NCI-H2227 (cell line): ENCODE measurements at regions not wholly inside any gene's neighbourhood (a gene's known extent, or its start where the extent isn't known, plus 50 kb on each side); places are given as distances from the start of the nearest gene placed in this dataset.

Source experiments
- DNase-seq: peaks from one replicate; lab custom pipeline; 2025; ENCODE audit not compliant: unreplicated experiment; lab: John Stamatoyannopoulos, UW

DNA sequence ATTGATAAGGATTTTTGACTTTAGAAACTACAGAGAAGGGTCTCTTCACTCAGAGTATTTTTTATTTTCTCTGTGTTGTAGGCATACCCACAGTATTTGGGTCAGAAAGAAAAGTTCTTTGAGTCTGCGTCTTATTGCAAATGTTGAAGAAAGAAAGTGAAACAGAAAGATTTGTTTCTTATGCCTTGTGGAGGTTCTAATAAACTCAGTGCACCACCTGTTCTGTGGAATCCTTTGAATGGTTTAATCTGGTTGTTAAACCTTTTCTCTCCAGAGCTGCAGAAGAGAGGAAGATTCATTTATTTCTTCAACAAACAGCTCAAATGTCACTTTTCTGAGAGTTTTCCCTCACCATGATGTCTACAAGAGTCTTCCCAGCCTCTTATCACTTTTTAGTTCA, 146.6 kb upstream of the PLEKHG7 start:
- no peak for DNase-seq

GRCh38 chr12:92554158-92555073, 148.4 kb upstream of the PLEKHG7 start:
- DNase-seq = no peak

DNA sequence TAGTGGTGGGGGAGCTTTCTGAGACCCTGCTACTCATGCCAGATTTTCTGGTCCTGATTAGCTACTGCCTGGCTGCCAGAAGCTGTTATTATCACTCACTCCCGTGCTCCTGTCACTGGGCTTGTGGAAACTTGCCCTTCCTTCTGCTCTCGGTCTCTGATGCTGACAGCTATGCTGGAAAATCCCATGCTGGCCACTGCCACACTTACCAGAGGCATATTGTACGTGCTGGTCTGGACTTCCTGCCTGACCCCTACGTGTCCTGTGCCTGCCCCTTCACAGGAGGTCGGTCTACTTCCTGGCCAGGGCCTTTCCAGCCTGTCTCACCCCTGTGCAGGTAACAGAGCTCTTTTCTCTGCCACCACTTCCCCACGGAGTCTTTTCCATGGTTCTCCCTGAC, 149.4 kb upstream of the PLEKHG7 start:
- DNase-seq = peak; percentile 25

DNA sequence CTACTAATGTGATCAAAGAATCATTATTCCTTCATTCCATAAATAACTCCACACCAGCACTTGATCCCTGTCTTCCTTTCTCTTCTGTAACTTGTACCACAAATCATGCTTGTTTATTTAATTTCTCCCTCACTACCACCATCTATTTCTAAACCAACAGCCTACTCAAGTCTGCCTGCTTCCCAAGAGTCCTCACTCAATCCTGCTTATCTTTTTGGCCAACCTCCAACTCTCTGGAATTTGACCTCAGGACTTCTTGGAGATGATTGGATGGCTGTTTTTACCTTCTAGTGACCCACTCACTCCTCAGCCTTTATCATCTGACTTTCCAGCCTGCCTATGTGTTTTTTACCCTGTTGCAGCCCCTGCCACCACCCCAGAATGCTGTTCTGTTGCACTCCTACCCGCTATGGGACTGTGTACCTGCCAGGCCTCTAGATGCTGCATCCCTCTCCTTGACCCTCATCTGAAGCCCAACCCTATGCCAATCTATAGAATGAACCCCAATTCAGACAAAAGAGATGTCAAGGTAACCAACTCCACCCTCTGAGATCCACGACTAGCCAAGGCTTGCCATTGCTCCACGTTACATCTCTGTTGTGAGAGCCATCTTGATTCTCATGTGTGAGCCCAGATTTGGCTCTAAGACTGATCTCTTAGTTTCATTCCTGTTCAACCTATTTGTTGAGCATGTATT, 150.2 kb upstream of the PLEKHG7 start:
- no peak for DNase-seq

DNA sequence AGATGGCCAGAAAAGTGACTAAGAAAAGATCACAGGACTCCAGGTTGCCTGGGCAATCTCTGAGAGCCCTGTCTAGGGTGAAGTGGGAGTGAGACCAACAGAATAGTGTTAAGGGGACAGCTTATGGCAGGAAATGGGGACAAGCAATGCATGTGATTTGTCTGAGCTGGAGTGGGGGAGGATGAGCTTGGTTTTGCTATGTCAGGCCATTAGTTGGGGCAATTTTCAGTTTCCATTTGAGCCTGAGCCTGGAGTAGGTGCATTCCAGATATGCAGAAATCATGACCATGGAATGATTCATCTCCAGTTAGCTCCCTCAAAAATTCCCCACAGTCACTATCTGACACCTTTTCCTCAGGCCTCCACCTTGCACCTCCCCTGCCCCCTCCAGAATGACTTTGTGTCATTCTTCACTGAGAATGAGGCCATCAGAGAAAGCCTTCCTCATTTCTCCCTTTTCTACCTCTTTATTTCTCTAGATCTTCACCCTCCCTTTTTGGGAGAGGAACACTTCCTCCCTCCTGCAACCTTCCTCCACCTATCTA, 150.9 kb upstream of the PLEKHG7 start:
- DNase-seq = no peak

DNA sequence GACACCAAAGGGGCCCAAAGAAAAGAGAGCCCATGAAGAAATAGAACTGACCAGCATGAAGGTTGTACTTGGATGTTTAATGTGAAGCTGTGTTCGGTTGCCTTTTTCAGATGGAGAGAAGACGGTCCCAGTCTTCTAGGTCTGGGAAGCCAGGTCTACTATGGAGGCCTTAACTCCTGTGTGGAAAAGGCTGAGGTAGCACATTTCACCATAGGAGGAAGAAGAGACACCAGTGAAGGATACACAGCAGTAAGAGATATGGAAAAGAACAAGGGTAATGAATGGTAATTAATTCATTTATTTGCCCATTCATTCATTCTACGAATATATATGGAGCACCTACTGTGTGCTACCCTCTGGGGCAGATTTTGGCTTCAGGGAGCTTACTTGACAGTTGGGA, 151.6 kb upstream of the PLEKHG7 start:
- no peak for DNase-seq

DNA sequence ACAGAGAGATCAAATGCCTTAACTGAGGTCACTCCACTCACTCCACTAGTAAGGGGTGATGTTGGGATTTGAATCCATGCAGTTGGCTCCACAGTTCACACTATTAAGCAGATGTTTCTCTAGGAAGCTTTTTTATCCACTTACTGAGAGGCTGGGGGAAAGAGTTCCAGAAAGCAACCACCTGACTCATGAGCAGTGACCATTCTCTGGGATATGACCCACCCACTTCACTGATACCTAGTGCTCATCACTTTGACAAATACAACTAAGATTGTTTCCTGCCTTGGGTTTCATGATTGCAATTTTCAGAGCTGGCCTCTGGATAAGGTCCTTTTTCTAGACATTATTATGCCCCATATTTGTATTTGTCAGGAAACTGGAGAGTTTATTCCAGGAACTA, 152.1 kb upstream of the PLEKHG7 start:
- DNase-seq = no peak

GRCh38 chr12:92550254-92550653, 152.5 kb upstream of the PLEKHG7 start:
- DNase-seq = no peak

GRCh38 chr12:92549516-92549915, 153.3 kb upstream of the PLEKHG7 start:
- DNase-seq = no peak

DNA sequence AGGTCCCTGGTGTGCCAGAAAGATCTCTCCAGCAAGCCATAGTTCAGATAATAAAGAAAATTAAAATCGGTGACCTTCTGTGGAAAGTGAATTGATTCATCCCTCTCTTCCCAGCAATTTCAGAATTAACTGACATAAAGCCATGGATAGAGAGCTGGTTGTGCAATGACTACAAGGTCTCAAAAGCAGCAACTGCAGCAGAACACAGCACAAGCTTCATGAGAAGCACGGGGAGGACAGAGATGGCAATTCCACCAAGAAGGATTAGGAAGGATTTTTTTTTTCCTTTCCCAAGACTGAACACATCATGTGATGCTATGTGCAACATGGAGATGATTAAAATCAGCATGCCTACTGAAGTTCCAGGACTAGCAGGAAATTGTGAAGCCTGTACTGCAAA, 154.9 kb upstream of the PLEKHG7 start:
- DNase-seq = no peak

DNA sequence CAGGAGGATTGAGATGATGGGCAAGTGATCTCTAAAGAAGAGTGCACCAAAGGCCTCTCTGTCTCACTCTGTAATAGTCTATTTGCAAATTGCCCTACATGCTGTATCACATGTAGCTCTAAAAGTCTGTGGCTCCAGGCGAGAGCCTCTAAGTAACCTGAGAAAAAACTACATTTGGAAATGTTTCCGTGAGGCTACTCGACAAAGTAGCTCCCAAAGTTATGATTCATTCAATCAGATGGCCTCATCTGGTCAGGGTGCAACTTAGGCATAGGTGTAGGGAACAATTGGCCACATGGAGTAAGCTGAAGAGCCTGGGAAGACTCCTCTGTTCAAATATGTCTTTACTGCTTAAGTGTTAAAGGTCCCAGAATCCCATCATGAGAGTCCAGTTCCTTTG, 155.4 kb upstream of the PLEKHG7 start:
- no peak for DNase-seq

- peak; percentile 50 for DNase-seq
Observed at GRCh38 chr12:92546635-92547348, 156.0 kb upstream of the PLEKHG7 start.

DNA sequence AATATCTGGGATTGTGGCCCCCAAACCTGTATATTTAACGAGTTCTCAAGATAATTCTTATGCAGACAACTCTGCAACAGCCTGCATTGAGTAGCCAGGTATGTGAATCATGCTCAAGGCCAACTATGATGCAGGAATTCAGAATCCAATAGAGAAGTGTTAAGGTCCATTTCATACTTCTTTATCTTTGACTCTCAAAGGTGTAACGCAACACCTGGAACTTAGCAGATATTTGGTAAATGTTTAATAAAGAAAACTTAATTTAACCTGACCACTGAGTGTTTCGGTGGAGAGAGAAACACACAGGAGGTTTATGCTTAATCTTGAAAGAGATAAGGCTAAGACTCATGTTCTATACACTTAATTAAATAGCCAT, 156.5 kb upstream of the PLEKHG7 start:
- no peak for DNase-seq

DNA sequence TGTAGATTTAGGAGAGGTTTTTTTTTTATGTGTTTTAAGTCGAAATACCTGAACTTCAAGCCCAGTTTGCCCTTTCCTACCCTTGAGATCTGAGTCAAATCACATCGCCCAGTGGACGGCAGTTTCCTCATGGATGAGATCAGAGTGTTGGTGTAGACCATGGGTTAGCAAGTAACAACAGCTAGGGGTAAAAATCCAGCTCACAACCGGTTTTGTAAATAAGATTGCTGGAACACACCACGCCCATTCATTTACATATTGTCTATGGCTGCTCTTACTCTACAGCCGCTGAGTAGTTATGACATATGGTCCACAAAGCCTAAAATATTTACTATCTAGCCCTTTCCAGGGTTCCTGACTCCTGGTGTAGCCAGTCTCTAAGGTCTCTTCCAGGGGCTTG, 158.5 kb upstream of the PLEKHG7 start:
- DNase-seq = no peak

DNA sequence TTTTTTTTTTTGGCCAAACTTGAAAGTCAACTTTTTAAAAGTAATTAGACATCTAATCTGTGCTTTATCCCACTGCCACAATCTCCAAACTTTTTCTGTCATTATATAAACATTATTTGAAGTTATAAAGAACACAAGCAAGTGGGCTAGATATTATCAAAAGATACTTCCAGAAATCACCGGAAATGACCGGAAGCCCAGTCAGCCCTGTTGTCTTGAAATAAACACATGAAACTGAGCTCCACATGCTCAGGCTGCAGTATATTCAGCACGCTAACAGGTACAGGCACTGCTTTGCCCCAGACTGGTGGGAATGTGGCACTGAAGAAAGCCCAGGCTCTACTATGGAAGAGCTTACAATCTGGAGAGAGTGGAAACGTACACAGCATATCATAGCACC, 158.9 kb upstream of the PLEKHG7 start:
- no peak for DNase-seq

- no peak for DNase-seq
Observed at GRCh38 chr12:92543359-92543758, 159.4 kb upstream of the PLEKHG7 start.

- no peak for DNase-seq
Observed at GRCh38 chr12:92541731-92542130, 161.1 kb upstream of the PLEKHG7 start.

DNA sequence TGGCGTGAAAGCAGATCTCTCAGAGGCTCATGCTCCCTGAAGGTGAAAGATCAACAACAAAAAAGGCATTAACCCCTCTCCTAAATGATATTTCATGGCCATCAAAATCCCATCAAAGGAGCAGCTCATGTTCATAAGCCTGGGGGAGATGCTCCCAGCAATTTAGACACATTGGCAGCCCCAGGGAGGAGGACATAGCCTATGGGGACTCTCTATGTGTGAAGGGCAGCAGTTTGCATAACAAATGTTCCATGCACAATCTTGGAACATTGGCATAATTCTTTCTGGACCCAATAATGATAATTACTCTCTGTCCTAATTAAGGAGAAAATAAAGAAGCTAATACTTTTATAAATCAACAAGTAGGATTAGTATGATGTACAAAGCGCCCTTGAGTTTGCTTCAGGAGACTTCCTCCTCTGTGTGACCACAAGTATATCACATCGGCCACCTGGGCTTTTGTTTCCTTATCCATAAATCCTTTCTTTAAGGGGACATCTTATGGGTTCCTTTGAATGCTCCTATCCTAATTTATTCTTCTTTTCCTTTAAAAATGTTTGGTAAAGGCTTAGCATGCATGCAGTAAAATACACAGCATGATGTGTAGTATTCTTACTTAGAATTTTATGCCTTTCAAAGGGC, 161.9 kb upstream of the PLEKHG7 start:
- DNase-seq = no peak

GRCh38 chr12:92539976-92540781, 162.6 kb upstream of the PLEKHG7 start:
- DNase-seq = peak; percentile 65

DNA sequence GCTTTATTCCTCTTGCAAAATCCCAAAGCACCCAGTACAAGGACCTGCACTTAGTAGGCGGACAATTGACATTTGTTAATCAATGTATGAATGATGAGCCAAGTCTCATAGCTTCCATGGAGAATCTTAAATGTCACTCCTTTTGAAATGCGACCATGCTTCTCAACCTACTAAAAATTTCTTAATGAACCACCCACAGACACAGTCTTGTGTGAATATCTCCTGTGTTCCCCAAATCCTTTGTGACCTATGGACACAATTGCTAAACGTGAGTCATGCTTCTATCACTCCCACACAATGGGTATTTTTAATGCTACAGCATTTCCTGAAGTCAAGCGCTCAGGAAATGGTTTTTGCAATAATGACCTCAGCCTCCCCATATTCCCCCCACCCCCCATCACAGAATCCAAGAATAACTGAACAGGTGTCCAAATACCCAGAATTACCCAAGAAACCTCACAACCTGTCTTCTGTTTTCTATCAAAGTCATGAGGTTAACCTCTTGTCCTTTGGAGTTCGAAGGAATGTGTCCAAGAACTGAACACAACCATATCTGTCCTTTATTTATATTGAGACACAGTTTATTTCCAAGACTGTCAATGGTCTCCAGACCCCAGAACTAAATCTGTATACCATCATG, 163.6 kb upstream of the PLEKHG7 start:
- DNase-seq = no peak
